PC-9 (cell line): ENCODE measurements at regions not wholly inside any gene's neighbourhood (a gene's known extent, or its start where the extent isn't known, plus 50 kb on each side); places are given as distances from the start of the nearest gene placed in this dataset.

Experiments
- BruUV-seq: library from RNA; stranded (reverse); fragments of 400-500 nt; replicated peaks from 2 replicates; lab custom pipeline; 2021; lab: Mats Ljungman, UMichigan
- CTCF ChIA-PET: fragments of 300-600 bp; sonication (Branson Sonifier 250); formaldehyde crosslinking; loops from one replicate; lab custom pipeline; 2022; ENCODE audit warnings: antibody characterized with exemption; lab: Charles Lee
- POLR2A ChIA-PET: fragments of 300-600 bp; sonication (Branson Sonifier 250); formaldehyde crosslinking; loops from one replicate; lab custom pipeline; 2022; ENCODE audit warnings: antibody characterized with exemption; ENCODE audit not compliant: unreplicated experiment; lab: Charles Lee
- DNase-seq, 2 experiments: peaks; one replicate each; pipeline versions ENCODE4 v3.0.0 to v3.0.0-alpha.2; 2015 to 2022; ENCODE audit warnings: mixed read lengths in 1 of 2
- H2AFZ ChIP-seq: fragments of 200-600 bp; sonication (generic); 2 replicates; pipeline ENCODE4 v1.8.1; 2017; ENCODE audit warnings: antibody characterized with exemption
- H3F3A ChIP-seq: fragments of 200-600 bp; sonication (generic); 2 replicates; pipeline ENCODE4 v1.8.1; 2017; ENCODE audit warnings: antibody characterized with exemption, mild to moderate bottlenecking, low read depth; ENCODE audit not compliant: insufficient read depth
- H3K27ac ChIP-seq: fragments of 200-600 bp; sonication (generic); 2 replicates; pipeline ENCODE4 v1.6.1; 2016; ENCODE audit warnings: mixed run types
- H3K27me3 ChIP-seq: fragments of 200-600 bp; sonication (generic); 2 replicates; pipeline ENCODE4 v1.6.1; 2016; ENCODE audit warnings: low read depth, mixed run types; ENCODE audit not compliant: insufficient read depth
- H3K36me3 ChIP-seq: fragments of 200-600 bp; sonication (generic); 2 replicates; pipeline ENCODE4 v1.6.1; 2016; ENCODE audit warnings: low read depth, mixed run types
- H3K4me1 ChIP-seq: fragments of 200-600 bp; sonication (generic); replicated peaks from 2 replicates; pipeline ENCODE4 v1.6.1; 2016; ENCODE audit warnings: mixed run types; ENCODE audit not compliant: insufficient read depth
- H3K4me2 ChIP-seq: fragments of 200-600 bp; sonication (generic); 2 replicates; pipeline ENCODE4 v1.6.1; 2017; ENCODE audit warnings: mixed run types
- H3K4me3 ChIP-seq: fragments of 200-600 bp; sonication (generic); 2 replicates; pipeline ENCODE4 v1.6.1; 2016; ENCODE audit warnings: mixed run types
- H3K79me2 ChIP-seq: fragments of 200-600 bp; sonication (generic); 2 replicates; pipeline ENCODE4 v1.6.1; 2017; ENCODE audit warnings: low read depth, mixed run types
- H3K9me2 ChIP-seq: fragments of 200-600 bp; sonication (generic); 2 replicates; pipeline ENCODE4 v1.8.1; 2017; ENCODE audit warnings: mild to moderate bottlenecking; ENCODE audit not compliant: insufficient read depth
- H3K9me3 ChIP-seq: fragments of 200-600 bp; sonication (generic); 2 replicates; pipeline ENCODE4 v1.8.1; 2016; ENCODE audit warnings: low read depth; ENCODE audit not compliant: insufficient read depth
- H4K20me1 ChIP-seq: fragments of 200-600 bp; sonication (generic); 2 replicates; pipeline ENCODE4 v1.8.1; 2017; ENCODE audit not compliant: insufficient read depth
- CTCF ChIP-seq: fragments of 200-600 bp; sonication (generic); conservative IDR thresholded peaks from 2 replicates; pipeline ENCODE4 v1.6.1; 2017; ENCODE audit warnings: mixed run types, antibody characterized with exemption, mild to moderate bottlenecking, moderate library complexity
- EZH2 ChIP-seq: fragments of 200-600 bp; sonication (generic); IDR thresholded peaks from 2 replicates; pipeline ENCODE4 v1.8.0; 2017; ENCODE audit warnings: antibody characterized with exemption, low read depth
- intact Hi-C: fragments of 100-400 bp; cut with micrococcal nuclease; formaldehyde crosslinking; loops from one replicate; pipeline ENCODE4 v1.10.0; 2022; ENCODE audit not compliant: unreplicated experiment

GRCh38 chr4:15343000-15343399, 84.8 kb upstream of the C1QTNF7 start:
- Histone ChIP-seq H3K4me3 (no peak overlapping the region), H2AFZ (no peak overlapping the region), H3K27ac (no peak overlapping the region), H3K9me3 (no peaks in the 10 kb centered on the region), H3K4me1 (no peaks in the 10 kb centered on the region), H3F3A (no peaks in the 10 kb centered on the region), H3K4me2 (no peak overlapping the region), H3K9me2 (no peaks in the 10 kb centered on the region), H3K79me2 (no peaks in the 10 kb centered on the region), H3K36me3 (no peaks in the 10 kb centered on the region), H4K20me1 (no peaks in the 10 kb centered on the region), H3K27me3 (no peaks in the 10 kb centered on the region)
- TF ChIP-seq EZH2 = no peak
- no peak for TF ChIP-seq CTCF
- no TSS peak for BruUV-seq
- ChIA-PET POLR2A (no interaction called here), CTCF (no interaction called here)
- DNase-seq = no peak
- intact Hi-C loops = no loop called here

DNA sequence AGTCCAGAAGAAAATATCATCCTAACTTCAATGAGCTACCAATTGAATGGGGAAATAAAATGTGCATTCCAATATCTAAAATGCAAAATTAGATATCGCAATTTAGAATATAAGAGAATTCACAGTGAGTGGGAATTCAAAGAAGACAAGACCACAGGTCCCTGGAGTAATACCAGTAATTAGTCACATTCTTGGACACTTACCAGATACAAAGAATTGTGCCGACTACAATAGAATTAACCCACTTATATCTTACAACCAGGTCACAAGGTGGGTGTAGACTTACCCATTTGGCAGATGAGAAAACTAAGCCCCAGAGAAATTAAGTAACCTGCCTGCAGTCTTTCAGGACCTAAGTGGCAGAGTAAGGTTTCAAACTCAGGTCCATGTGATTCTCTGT, 84.3 kb upstream of the C1QTNF7 start:
- CTCF ChIA-PET = no interaction called here
- Histone ChIP-seq H3K27me3 (0 out of 2 replicates have a peak, but pooled peaks cover 2% of the 10 kb centered on the region), H4K20me1 (no peaks in the 10 kb centered on the region), H3K4me2 (no peak overlapping the region), H3K9me3 (no peaks in the 10 kb centered on the region), H3K36me3 (no peaks in the 10 kb centered on the region), H3K27ac (no peak overlapping the region), H3K4me3 (no peak overlapping the region), H2AFZ (no peak overlapping the region), H3K79me2 (no peaks in the 10 kb centered on the region), H3K9me2 (no peaks in the 10 kb centered on the region), H3K4me1 (no peaks in the 10 kb centered on the region), H3F3A (no peaks in the 10 kb centered on the region)
- BruUV-seq = no TSS peak
- DNase-seq = no peak
- TF ChIP-seq EZH2 (no peak), CTCF (no peak)
- POLR2A ChIA-PET = no interaction called here
- intact Hi-C loops = no loop called here

GRCh38 chr4:15344041-15344440, 83.8 kb upstream of the C1QTNF7 start:
- Histone ChIP-seq H3K9me2 (no peaks in the 10 kb centered on the region), H3K79me2 (no peaks in the 10 kb centered on the region), H3K9me3 (no peaks in the 10 kb centered on the region), H3K4me2 (no peak overlapping the region), H2AFZ (no peak overlapping the region), H3K4me1 (no peaks in the 10 kb centered on the region), H4K20me1 (no peaks in the 10 kb centered on the region), H3K27ac (no peak overlapping the region), H3K27me3 (0 out of 2 replicates have a peak, but pooled peaks cover 3% of the 10 kb centered on the region), H3K36me3 (no peaks in the 10 kb centered on the region), H3F3A (no peaks in the 10 kb centered on the region), H3K4me3 (no peak overlapping the region)
- intact Hi-C loops = no loop called here
- no TSS peak for BruUV-seq
- POLR2A ChIA-PET = no interaction called here
- TF ChIP-seq EZH2 (no peak), CTCF (no peak)
- no peak for DNase-seq
- CTCF ChIA-PET = no interaction called here
